ENCODE measurements at regions not wholly inside any gene's neighbourhood (a gene's known extent, or its start where the extent isn't known, plus 50 kb on each side); places are given as distances from the start of the nearest gene placed in this dataset.
"Not testable (repeated sequence)": the region's sequence is repeated elsewhere in the genome, so short reads cannot be mapped to it uniquely, and the experiment has no call there.

- ATAC-seq (peak; percentile 65 to 89), DNase-seq (no peak)
- intact Hi-C loops (cut with DNase I) = no loop called here
Observed at GRCh38 chr7:106344861-106345260, 60.1 kb upstream of the NAMPT start.

- intact Hi-C loops (cut with DNase I) = no loop called here
- ATAC-seq (peak in 1 of 2 donors; percentile 29), DNase-seq (no peak)
Observed at GRCh38 chr7:106344211-106344610, 59.4 kb upstream of the NAMPT start.

- ATAC-seq; DNase-seq; intact Hi-C loops (cut with DNase I): not testable (repeated sequence)
Observed at GRCh38 chr7:106342049-106342448, 57.3 kb upstream of the NAMPT start.

GRCh38 chr7:106340247-106340596 is 55.4 kb upstream of the NAMPT start:
- DNase-seq; ATAC-seq; intact Hi-C loops (cut with DNase I): not testable (repeated sequence)

- DNase-seq = no peak
- ATAC-seq = no peak
- intact Hi-C loops (cut with DNase I) = no loop called here
Observed at GRCh38 chr7:106339513-106340246, 54.9 kb upstream of the NAMPT start.

- intact Hi-C loops (cut with DNase I) = no loop called here
- no peak for ATAC-seq
Observed at GRCh38 chr7:106337754-106338153, 53.0 kb upstream of the NAMPT start.

GRCh38 chr7:106335814-106336213 is 51.0 kb upstream of the NAMPT start:
- no peak for ATAC-seq
- DNase-seq = no peak
- intact Hi-C loops (cut with DNase I) = no loop called here

More at GRCh38 chr7:106337754-106338153, 53.0 kb upstream of the NAMPT start:
- DNase-seq = no peak
